ENCODE measurements at regions not wholly inside any gene's neighbourhood (a gene's known extent, or its start where the extent isn't known, plus 50 kb on each side); places are given as distances from the start of the nearest gene placed in this dataset.
"Not testable (repeated sequence)": the region's sequence is repeated elsewhere in the genome, so short reads cannot be mapped to it uniquely, and the experiment has no call there.

GRCh38 chr4:125262502-125262901 is 52.3 kb upstream of the FAT4 start:
- no peak for DNase-seq

- DNase-seq = no peak
These were observed 52.7 kb upstream of the FAT4 start for GRCh38 chr4:125262079-125262478.

DNA sequence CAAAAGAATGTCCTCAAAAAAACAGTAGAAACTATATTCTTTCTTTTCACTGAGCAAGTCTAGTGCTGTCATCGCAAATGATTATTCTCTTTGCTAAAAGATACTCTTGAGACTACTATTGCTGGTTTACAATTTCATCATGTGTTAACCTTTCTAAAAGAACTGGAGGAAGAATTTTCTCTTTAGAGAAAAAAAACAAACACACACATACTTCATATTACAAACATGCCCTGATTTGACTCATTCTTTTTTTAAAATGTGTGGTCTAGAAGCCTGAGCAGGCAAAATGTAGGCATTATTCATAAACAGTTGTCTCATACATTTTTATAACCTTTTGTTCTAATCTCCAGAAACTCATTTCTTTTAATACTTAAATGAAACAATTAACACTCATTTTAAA is 60.6 kb upstream of the FAT4 start:
- DNase-seq = no peak

- no peak for DNase-seq
These were observed 69.8 kb upstream of the FAT4 start for GRCh38 chr4:125244848-125245450.

GRCh38 chr4:125243789-125244397 is 70.9 kb upstream of the FAT4 start:
- no peak for DNase-seq

DNA sequence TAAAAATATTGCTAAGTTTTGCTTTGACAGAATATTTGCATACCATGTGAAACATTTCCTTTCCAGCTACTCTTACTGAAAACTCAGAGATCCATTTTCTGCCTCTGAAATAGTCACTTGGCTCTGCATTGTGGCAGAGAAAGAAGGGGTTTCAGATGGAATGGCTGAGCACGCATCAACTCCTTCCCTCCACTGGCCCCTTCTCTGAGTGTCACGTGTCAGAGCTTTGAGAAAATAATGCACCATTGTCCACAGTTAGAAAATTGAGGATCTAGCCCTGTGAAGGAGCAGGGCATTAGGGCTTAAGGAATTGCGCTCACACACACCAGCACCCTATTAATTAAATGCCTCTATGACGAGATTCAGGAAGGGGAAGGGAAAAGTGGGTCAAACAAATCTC is 78.8 kb upstream of the FAT4 start:
- no peak for DNase-seq

- no peak for DNase-seq
These were observed 83.1 kb upstream of the FAT4 start for GRCh38 chr4:125231661-125232060.

DNA sequence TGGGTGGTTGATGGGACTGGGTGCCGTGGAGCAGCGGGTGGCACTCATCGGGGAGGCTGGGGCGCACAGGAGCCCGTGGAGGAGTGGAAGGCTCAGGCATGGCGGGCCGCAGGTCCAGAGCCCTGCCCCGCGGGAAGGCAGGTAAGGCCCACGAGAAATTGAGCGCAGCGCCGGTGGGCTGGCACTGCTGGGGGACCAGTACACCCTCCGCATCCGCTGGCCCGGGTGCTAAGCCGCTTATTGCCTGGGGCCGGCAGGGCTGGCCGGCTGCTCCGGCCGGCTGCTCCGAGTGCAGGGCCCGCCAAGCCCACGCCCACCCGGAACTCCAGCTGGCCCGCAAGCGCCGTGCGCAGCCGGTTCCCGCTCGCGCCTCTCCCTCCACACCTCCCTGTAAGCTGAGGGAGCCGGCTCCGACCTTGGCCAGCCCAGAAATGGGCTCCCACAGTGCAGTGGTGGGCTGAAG is 85.1 kb upstream of the FAT4 start:
- DNase-seq = no peak

DNA sequence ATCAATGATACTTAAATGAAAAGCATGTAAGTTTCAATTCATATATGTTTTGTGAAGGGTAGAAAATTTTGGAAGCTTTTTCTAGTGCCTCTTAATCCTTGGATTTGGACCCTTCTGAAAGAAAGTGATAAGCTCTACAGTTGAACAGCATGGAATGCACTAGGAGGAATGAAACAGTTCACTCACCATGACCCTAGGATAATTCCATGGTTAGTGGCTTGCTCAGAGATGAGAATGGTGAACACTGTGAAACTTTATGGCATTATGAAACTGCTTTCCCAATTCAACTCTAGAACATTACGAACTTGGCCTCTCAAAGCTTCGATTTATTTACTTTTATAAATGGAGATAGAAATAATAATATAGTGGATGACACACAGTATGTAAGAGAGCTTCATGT is 88.9 kb upstream of the FAT4 start:
- DNase-seq = no peak

DNA sequence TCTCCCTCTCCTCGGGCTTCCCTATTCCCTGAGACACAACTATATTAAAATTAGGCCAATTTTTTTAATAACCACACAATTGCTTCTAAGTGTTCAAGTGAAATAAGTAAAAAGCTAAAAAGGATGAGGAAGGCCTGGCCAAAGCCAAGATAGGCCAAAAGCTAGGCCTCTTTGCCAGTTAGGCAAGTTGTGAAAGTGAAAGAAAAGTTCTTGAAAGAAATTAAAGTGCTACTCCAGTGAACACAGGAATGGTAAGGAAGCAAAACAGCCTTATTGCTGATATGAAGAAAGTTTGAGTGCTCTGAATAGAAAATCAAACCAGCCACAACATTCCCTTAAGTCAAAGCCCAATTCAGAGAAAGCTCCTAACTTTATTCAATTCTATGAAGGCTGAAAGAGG is 114.2 kb upstream of the FAT4 start:
- DNase-seq = no peak

GRCh38 chr4:125198916-125199315 is 115.8 kb upstream of the FAT4 start:
- DNase-seq = no peak

DNA sequence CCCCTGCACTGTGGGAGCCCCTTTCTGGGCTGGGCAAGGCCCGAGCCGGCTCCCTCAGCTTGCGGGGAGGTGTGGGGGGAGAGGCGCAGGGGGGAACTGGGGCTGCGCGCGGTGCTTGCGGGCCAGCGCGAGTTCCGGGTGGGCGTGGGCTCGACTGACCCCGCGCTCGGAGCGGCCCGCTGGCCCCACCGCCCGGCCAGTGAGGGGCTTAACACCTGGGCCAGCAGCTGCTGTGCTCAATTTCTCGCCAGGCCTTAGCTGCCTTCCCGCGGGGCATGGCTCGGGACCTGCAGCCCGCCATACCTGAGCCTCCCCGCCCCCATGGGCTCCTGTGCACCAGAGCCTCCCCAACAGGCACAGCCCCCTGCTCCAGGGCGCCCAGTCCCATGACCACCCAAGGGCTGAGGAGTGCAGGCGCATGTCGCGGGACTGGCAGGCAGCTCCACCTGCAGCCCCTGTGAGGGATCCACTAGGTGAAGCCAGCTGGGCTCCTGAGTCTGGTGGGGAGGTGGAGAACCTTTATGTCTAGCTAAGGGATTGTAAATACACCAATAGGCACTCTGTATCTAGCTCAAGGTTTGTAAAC is 122.8 kb upstream of the FAT4 start:
- not testable (repeated sequence) for DNase-seq

- DNase-seq = no peak
These were observed 123.5 kb upstream of the FAT4 start for GRCh38 chr4:125191232-125191631.

- no peak for DNase-seq
These were observed 127.3 kb upstream of the FAT4 start for GRCh38 chr4:125187226-125188176.

GRCh38 chr4:125184116-125184515 is 130.6 kb upstream of the FAT4 start:
- no peak for DNase-seq

DNA sequence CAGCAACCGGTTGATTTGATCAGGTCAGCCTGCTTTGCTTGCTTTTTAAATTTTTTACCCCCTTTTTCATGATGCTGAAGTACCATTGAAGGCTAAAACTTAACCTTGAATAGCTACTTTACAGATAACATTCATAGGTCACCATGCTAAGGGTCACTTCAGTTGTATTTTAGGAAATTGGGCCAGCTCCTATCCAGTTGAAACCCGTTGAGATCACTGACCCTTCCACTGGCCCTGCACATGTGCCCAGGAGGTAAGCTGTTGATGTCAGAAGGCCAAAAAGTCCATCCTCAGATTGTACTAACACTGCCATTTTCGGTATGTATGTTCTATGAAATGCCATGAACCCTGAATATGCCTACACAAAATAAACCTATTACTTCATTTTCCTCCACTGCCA is 133.0 kb upstream of the FAT4 start:
- no peak for DNase-seq

DNA sequence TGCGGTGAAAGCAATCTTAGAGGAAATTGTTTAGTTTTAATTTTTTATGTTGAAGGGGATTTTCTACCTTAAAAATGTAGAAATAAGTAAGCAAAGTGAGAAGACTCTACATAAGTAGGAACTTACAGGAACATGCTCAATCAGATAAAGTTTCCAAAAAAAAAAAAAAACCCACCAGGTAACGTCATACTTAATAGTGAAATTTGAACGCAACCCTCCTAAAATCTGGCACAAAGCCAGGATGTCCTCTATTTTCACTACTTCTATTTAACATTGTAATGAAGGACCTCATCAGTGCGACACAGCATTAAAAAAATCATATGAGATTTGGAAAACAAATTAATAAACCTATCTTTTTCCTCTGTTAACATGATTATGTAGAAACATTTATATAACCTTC is 135.0 kb upstream of the FAT4 start:
- DNase-seq = no peak

- DNase-seq = no peak
These were observed 145.6 kb upstream of the FAT4 start for GRCh38 chr4:125169192-125169591.

DNA sequence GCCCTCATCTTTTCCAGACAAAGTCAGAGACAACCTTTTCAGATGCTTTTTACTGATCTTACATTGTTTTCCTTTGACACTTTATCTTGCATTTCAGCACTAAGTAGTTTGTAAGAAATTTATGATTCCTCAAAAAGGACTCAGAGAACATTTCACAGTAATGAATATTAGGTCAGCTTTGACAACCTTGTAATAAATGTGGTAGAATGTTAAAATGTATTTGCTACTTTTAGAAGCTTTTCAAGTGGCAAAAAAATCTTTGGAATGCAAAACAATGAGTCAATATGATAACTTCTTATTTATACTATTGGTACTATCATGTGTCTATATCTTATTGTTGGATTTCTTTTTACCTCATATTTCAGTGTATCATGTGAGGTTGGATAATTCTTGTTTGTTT is 146.2 kb upstream of the FAT4 start:
- DNase-seq = no peak

DNA sequence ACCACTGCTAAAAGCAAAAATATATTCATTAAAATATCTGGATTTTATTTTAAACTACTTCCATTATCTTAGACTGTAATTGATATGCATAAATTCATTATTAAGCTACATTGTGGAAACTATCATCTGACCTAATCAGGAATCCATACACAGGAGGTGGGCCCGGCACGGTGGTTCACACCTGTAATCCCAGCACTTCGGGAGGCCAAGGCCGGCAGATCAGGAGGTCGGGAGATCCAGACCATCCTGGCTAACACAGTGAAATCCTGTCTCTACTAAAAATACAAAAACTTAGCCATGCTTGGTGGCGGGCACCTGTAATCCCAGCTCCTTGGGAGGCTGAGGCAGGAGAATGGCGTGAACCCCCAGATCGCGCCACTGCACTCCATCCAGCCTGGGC is 148.7 kb upstream of the FAT4 start:
- DNase-seq = not testable (repeated sequence)

DNA sequence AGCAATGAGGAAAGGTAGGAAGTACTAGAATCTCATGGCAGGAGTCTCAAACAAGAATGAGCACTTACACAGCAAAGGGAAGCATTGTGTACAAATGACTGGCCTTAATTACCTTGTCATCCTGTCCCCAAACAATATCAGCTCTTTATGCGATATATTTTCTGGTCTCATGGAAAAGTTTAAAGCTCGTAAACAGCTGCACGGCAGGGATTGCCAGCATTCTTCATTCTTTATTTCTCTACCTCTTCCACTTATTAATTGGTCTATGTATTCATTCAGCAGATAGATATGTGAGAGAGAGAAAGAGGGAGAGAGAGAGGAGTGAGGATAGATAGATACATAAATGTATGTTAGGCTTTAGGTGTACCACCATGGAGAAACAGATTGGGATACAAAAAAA is 155.8 kb upstream of the FAT4 start:
- no peak for DNase-seq

DNA sequence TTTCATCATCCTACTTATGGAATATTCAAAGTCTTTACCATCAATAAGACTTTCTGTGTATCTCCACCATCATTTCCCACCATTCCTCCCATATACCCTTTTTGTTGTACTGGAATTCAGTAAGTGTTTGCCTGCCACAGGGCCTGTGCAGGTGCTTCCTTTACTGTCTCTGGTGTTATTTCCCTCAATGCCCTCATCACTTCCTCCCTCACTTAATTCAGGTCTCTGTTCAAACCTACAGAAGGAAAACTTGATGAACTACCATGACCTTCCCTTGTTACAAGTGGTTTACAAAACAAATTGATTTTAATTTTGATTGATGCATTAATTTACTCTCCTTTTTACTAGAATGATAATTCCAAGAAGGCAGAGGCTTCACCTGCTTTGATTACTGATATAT is 159.5 kb upstream of the FAT4 start:
- DNase-seq = no peak

DNA sequence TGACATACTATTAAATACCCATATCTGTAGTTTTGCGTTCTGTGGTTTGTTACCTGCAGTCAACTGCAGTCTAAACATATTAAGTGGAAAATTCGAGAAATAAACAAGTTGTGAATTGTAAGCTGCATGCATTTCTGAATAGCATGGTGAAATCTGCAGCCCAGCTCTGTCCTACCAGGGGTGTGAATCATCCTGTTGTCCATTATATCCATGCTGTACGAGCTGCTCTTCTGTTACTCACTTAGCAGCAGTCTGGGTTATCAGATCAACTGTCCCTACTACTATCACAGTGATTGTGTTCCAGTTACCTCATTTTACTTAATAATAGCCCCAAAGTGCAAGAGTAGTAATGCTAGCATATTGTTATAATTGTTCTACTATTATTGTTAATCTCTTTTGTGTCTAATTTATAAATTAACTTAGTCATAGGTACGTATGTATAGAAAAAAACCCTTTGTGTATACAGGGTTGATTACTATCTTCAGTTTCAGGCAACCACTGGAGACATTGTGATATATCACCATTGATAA is 173.7 kb upstream of the FAT4 start:
- no peak for DNase-seq
